CD14-positive monocyte (primary cell): ENCODE measurements at regions not wholly inside any gene's neighbourhood (a gene's known extent, or its start where the extent isn't known, plus 50 kb on each side); places are given as distances from the start of the nearest gene placed in this dataset.
"Not testable (repeated sequence)": the region's sequence is repeated elsewhere in the genome, so short reads cannot be mapped to it uniquely, and the experiment has no call there.

Experiments
- DNase-seq, 3 donors: peaks; one replicate each; pipeline ENCODE4 v3.0.0-alpha.2; 2011 to 2022
- H2AFZ ChIP-seq: 2 replicates; pipeline ENCODE4 v1.6.0; 2012; ENCODE audit warnings: mild to moderate bottlenecking, low read depth, low read length, inconsistent platforms; ENCODE audit not compliant: insufficient read depth, poor library complexity, severe bottlenecking
- H3K27ac ChIP-seq, 2 donors: 1 replicate in 1 of 2; 2 replicates in 1 of 2; pipeline ENCODE4 v1.5.1; 2012 to 2013; ENCODE audit warnings: low read length in 2 of 2, control low read depth in 1 of 2, inconsistent platforms in 1 of 2, low read depth in 1 of 2, mild to moderate bottlenecking in 1 of 2
- H3K27me3 ChIP-seq, 2 donors: one replicate each; pipeline versions ENCODE4 v1.6.0 to v1.6.1; 2011 to 2013; ENCODE audit warnings: low read length in 2 of 2; ENCODE audit not compliant: control insufficient read depth in 2 of 2, insufficient read depth in 2 of 2
- H3K36me3 ChIP-seq, 2 donors: replicated peaks in 1 of 2; 1 replicate in 1 of 2; 2 replicates in 1 of 2; pipeline versions ENCODE4 v1.5.1 to v1.6.1; 2012 to 2013; ENCODE audit warnings: low read length in 2 of 2, control low read depth in 1 of 2, inconsistent platforms in 1 of 2, mild to moderate bottlenecking in 1 of 2; ENCODE audit not compliant: insufficient read depth in 2 of 2, control insufficient read depth in 1 of 2
- H3K4me1 ChIP-seq, 2 donors: 1 replicate in 1 of 2; 2 replicates in 1 of 2; pipeline versions ENCODE4 v1.5.1 to v1.6.1; 2012 to 2013; ENCODE audit warnings: low read length in 2 of 2, control low read depth in 1 of 2, inconsistent platforms in 1 of 2, mild to moderate bottlenecking in 1 of 2, moderate library complexity in 1 of 2; ENCODE audit not compliant: insufficient read depth in 2 of 2, control insufficient read depth in 1 of 2
- H3K4me2 ChIP-seq: replicated peaks from 2 replicates; pipeline ENCODE3; 2012; ENCODE audit warnings: low read length, moderate library complexity, mild to moderate bottlenecking; ENCODE audit not compliant: poor library complexity, severe bottlenecking; ENCODE audit errors: extremely low read depth
- H3K4me3 ChIP-seq, 3 experiments: fragments of 200-600 bp in 1 of 3; sonication (generic) in 1 of 3; replicated peaks in 1 of 3; 1 replicate in 2 of 3; 2 replicates in 1 of 3; pipeline ENCODE4 v1.5.1; 2011 to 2013; ENCODE audit warnings: low read length in 3 of 3, mild to moderate bottlenecking in 3 of 3, control low read depth in 2 of 3, low read depth in 2 of 3, inconsistent platforms in 1 of 3, moderate library complexity in 1 of 3
- H3K79me2 ChIP-seq: 2 replicates; pipeline ENCODE4 v1.6.0; 2012; ENCODE audit warnings: mild to moderate bottlenecking, control low read depth, inconsistent platforms, low read length, moderate library complexity; ENCODE audit not compliant: insufficient read depth
- H3K9ac ChIP-seq: 2 replicates; pipeline ENCODE4 v1.6.0; 2017; ENCODE audit warnings: low read length, mild to moderate bottlenecking; ENCODE audit not compliant: insufficient read depth, poor library complexity, severe bottlenecking
- H3K9me3 ChIP-seq, 2 donors: replicated peaks in 1 of 2; 1 replicate in 1 of 2; 2 replicates in 1 of 2; pipeline versions ENCODE4 v1.5.1 to v1.6.1; 2012 to 2013; ENCODE audit warnings: low read length in 2 of 2, control low read depth in 1 of 2; ENCODE audit not compliant: control insufficient read depth in 1 of 2, insufficient read depth in 1 of 2
- H4K20me1 ChIP-seq: 2 replicates; pipeline ENCODE4 v1.6.0; 2012; ENCODE audit warnings: mild to moderate bottlenecking, low read length, control low read depth, moderate library complexity; ENCODE audit not compliant: insufficient read depth
- H3K27ac Mint-ChIP-seq, 7 donors: one replicate each; pipeline ENCODE4 v1.8.0; 2020; ENCODE audit warnings: mild to moderate bottlenecking in 7 of 7, mixed read lengths in 7 of 7, moderate library complexity in 6 of 7, inconsistent platforms in 2 of 7
- H3K27me3 Mint-ChIP-seq, 3 donors: one replicate each; pipeline ENCODE4 v1.8.0; 2021 to 2022; ENCODE audit warnings: low read depth in 3 of 3, mild to moderate bottlenecking in 3 of 3, mixed read lengths in 3 of 3, moderate library complexity in 3 of 3, inconsistent platforms in 1 of 3
- H3K36me3 Mint-ChIP-seq, 2 donors: one replicate each; pipeline ENCODE4 v1.8.0; 2020; ENCODE audit warnings: mixed read lengths in 2 of 2, inconsistent platforms in 1 of 2, mild to moderate bottlenecking in 1 of 2
- H3K4me1 Mint-ChIP-seq: one replicate; pipeline ENCODE4 v1.8.0; 2020; ENCODE audit warnings: mild to moderate bottlenecking, mixed read lengths
- H3K4me3 Mint-ChIP-seq, 2 donors: one replicate each; pipeline ENCODE4 v1.8.0; 2020; ENCODE audit warnings: mild to moderate bottlenecking in 2 of 2, mixed read lengths in 2 of 2, moderate library complexity in 1 of 2
- H3K9me3 Mint-ChIP-seq, 7 donors: one replicate each; pipeline ENCODE4 v1.8.0; 2020 to 2022; ENCODE audit warnings: mixed read lengths in 7 of 7, mild to moderate bottlenecking in 6 of 7, moderate library complexity in 6 of 7, inconsistent platforms in 2 of 7
- WGBS: methylation state at CpG from one replicate; pipeline ENCODE4 v1.1.5; 2013; ENCODE audit warnings: missing lambda C conversion rate; ENCODE audit not compliant: insufficient coverage; 5-methylcytosine and 5-hydroxymethylcytosine counted together
- intact Hi-C, 2 donors: fragments of 100-400 bp; cut with micrococcal nuclease; formaldehyde crosslinking; loops; one replicate each; pipeline versions ENCODE4 v1.15.0 to v1.15.1; 2023

- H3K4me3 ChIP-seq, H3K9ac ChIP-seq, H3K4me3 Mint-ChIP-seq, H3K9me3 Mint-ChIP-seq, H3K36me3 Mint-ChIP-seq, H3K4me2 ChIP-seq, H3K9me3 ChIP-seq, intact Hi-C loops, H3K4me1 Mint-ChIP-seq, H2AFZ ChIP-seq, H3K79me2 ChIP-seq, H3K27ac ChIP-seq, DNase-seq, H4K20me1 ChIP-seq, H3K27ac Mint-ChIP-seq, H3K4me1 ChIP-seq, H3K36me3 ChIP-seq, H3K27me3 ChIP-seq, H3K27me3 Mint-ChIP-seq: not testable (repeated sequence)
- no CpG with 5 or more reads among the region's 3 CpGs for WGBS
Observed at GRCh38 chr2:111583480-111583879, 300.5 kb downstream of the ANAPC1 start.

GRCh38 chr2:111584540-111584939 is 299.5 kb downstream of the ANAPC1 start:
- H3K4me1 ChIP-seq, H3K4me1 Mint-ChIP-seq, H3K4me3 Mint-ChIP-seq, H3K36me3 ChIP-seq, H3K9ac ChIP-seq, H3K27me3 Mint-ChIP-seq, H3K36me3 Mint-ChIP-seq, DNase-seq, H3K4me3 ChIP-seq, H2AFZ ChIP-seq, H3K27me3 ChIP-seq, intact Hi-C loops, H3K9me3 ChIP-seq, H3K9me3 Mint-ChIP-seq, H3K79me2 ChIP-seq, H3K27ac ChIP-seq, H3K4me2 ChIP-seq, H4K20me1 ChIP-seq: not testable (repeated sequence)
- H3K27ac Mint-ChIP-seq = peak overlapping the region in 2 of 7 donors; percentile 35 to 54
- WGBS = no CpG with 5 or more reads among the region's 2 CpGs

GRCh38 chr2:111584950-111585349 is 299.0 kb downstream of the ANAPC1 start:
- H3K27me3 ChIP-seq, H3K4me2 ChIP-seq, H3K27me3 Mint-ChIP-seq, H3K4me3 ChIP-seq, H3K27ac Mint-ChIP-seq, H3K27ac ChIP-seq, H3K4me1 Mint-ChIP-seq, H4K20me1 ChIP-seq, H2AFZ ChIP-seq, H3K9ac ChIP-seq, H3K4me1 ChIP-seq, H3K4me3 Mint-ChIP-seq, H3K9me3 Mint-ChIP-seq, H3K9me3 ChIP-seq, H3K36me3 ChIP-seq, DNase-seq, H3K36me3 Mint-ChIP-seq, H3K79me2 ChIP-seq, intact Hi-C loops: not testable (repeated sequence)
- WGBS = no CpG with 5 or more reads among the region's 6 CpGs

- not testable (repeated sequence) for H3K27ac Mint-ChIP-seq, H3K9ac ChIP-seq
- no CpG with 5 or more reads among the region's 2 CpGs for WGBS
Observed at GRCh38 chr2:111586014-111586413, 298.0 kb downstream of the ANAPC1 start.

More at GRCh38 chr2:111586014-111586413, 298.0 kb downstream of the ANAPC1 start:
- H3K4me3 ChIP-seq, H4K20me1 ChIP-seq, H3K27me3 Mint-ChIP-seq, H3K27ac ChIP-seq, H3K9me3 Mint-ChIP-seq, DNase-seq, H3K4me1 ChIP-seq, H3K4me1 Mint-ChIP-seq, H3K36me3 Mint-ChIP-seq, H3K4me3 Mint-ChIP-seq, H3K4me2 ChIP-seq, H2AFZ ChIP-seq, H3K27me3 ChIP-seq, intact Hi-C loops, H3K36me3 ChIP-seq, H3K79me2 ChIP-seq, H3K9me3 ChIP-seq: not testable (repeated sequence)
